Stimulated activated CD4-positive, alpha-beta T cell treated with anti-CD3 and anti-CD28 coated beads, Interleukin-4, amount 100 ng/mL, for 1 hour (primary cell): ENCODE measurements at regions not wholly inside any gene's neighbourhood (a gene's known extent, or its start where the extent isn't known, plus 50 kb on each side); places are given as distances from the start of the nearest gene placed in this dataset.
"Not testable (repeated sequence)": the region's sequence is repeated elsewhere in the genome, so short reads cannot be mapped to it uniquely, and the experiment has no call there.

Experiments
- DNase-seq: peaks from one replicate; pipeline ENCODE4 v3.0.0-alpha.2; 2020

DNA sequence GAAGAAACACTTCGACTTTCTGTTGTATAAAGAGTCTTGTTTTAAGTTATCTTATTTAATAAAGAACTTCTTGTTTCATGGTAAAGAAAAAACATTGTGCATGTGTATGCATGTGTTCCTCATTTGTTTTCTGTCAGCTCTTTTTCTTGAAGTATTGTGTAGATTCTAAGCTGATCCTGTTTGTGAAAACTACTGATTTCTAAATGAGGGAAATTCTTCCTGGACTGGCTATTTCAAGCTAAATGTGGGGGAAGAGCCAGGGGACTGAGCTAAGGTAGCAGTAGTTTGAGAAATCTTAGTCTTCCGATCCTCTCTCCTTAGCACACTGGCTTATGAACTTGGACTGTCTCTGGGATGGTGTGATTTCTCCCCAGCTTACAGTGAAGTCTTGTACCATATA, 56.4 kb upstream of the RBMS1 start:
- DNase-seq: no peak

GRCh38 chr2:160551259-160551658, 57.7 kb upstream of the RBMS1 start:
- DNase-seq: no peak

DNA sequence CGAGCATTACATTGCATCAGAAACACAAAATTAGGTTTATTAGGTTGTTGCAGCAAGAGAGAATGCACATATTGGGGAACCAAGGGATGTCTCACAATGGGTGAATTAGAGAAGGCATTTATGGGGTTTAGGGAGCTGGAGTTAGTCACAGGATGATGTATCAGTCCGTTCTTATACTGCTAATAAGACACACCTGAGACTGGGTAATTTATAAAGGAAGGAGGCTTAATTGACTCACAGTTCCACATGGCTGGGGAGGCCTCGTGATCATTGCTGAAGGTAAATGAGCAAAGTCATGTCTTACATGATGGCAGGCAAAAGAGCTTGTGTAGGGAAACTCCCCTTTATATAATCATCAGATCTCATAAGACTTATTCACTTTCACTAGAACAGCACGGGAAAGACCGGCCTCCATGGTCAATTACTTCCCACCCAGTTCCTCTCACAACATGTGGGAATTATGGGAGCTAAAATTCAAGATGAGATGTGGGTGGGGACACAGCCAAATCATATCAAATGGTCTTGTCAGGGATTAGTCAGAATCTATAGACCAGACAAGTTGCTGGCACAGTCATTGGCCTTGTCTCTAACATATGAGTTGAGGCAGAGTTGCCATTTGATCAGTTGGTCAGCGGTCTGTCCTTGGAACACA, 61.9 kb upstream of the RBMS1 start:
- no peak for DNase-seq

DNA sequence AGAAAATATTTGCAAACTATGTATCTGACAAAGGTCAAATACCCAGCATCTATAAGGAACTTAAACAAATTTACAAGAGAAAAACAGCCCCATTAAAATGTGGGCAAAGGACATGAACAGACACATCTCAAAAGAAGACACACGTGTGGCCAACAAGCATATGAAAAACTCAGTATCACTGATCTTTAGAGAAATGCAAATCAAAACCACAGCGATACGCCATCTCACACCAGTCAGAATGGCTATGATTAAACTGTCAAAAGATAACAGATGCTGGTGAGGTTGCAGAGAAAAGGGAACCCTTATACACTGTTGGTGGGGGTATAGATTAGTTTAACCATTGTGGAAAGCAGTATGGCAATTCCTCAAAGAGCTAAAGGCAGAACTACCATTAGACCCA, 64.3 kb upstream of the RBMS1 start:
- no peak for DNase-seq

DNA sequence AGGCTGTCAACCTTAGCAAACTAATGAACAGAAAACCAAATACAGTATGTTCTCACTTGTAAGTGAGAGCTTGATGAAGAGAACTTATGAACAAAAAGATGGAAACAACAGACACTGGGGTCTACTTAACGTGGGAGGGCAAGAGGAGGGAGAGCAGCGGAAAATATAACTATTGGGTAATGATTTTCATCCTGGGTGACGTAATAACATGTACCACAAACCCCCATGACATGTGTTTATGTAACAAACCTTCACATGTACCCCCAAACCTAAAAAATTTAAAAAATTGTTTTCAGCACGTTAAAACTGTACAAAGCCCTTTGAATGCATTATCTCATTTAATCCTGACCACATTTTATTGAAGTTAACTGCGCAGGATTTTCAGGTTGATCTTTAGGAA, 64.9 kb upstream of the RBMS1 start:
- no peak for DNase-seq

GRCh38 chr2:160561551-160562295, 68.1 kb upstream of the RBMS1 start:
- DNase-seq: no peak

- DNase-seq: no peak
Observed at GRCh38 chr2:160562730-160563129, 69.1 kb upstream of the RBMS1 start.

DNA sequence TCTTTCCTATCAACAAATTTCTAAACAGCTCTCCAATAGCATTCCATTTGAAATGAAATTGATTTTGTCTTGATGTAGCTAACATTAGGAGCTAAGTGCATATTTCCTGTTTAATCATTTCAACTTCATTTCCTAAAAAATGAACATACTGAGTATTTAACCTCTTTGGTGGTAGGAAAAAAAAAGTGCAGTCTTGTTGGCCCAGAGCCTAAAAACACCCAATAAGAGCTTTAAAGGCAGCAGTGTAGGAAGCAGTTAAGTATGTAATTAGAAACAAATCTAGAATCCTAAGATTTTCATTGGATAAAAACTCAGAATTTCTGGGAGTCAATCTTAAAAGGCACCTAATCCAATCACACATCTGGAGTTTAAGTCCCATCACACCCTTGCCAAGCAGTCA, 71.0 kb upstream of the RBMS1 start:
- DNase-seq: no peak

- no peak for DNase-seq
Observed at GRCh38 chr2:160565099-160565845, 71.7 kb upstream of the RBMS1 start.

DNA sequence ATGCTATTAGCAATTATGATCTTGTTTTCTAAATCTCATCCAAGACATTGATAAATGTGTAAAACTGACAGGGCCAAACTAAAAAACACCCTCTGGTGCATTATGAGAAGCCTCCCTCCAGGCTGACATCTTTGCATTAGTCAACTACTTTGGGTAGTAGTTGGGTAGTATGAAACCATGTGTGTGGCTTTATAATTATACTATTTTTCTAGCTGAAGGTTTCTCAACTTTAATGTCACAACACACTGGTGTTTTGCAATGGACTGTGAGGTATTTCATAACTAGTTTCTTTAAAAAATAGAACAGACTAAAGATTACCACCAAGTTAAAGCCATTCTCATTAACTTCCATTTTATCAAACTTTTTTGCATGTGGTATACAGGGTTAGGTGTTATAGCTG, 73.1 kb upstream of the RBMS1 start:
- no peak for DNase-seq

GRCh38 chr2:160568856-160569255, 75.2 kb upstream of the RBMS1 start:
- DNase-seq: no peak

GRCh38 chr2:160570376-160570775, 76.8 kb upstream of the RBMS1 start:
- DNase-seq: no peak

- DNase-seq: no peak
Observed at GRCh38 chr2:160574468-160575140, 81.0 kb upstream of the RBMS1 start.

DNA sequence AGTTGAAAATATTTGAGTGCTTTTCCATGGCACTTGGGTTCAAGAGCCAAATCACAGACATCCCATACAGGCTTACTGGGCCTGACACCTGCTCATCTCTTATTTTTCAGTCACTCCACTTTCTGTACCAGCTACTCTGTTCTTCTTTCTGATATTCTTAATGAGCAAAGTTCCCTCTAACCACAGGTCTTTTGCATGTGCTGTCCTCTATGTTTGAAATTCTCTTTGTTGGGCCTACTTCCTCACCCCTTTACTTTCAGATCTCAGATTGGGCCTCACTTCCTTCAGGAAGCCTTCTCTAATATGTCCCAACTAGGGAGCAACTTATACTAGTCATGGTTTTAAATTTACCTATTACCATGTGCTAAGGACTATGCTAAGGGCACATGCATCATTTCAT, 81.8 kb upstream of the RBMS1 start:
- DNase-seq: no peak

DNA sequence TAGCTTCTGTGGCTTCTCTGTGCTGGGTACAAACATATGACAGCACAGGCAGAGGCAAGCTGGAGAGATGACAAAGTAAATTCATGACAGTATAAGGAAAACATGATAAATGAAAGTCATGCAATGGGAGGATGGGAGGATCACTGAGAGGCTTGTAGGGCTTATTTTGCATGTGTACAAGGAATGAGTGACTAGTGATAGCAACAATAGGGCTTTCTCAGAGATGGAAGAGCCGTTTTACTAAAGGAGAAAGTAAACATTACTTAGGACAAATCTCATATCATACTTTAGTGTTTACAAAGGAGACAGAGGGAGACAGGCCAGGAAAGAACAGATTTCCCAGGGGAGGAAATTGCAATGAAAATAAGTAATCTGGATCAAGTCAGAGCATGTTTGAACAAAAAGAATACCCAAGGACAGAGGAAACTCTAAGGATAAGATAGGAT, 82.5 kb upstream of the RBMS1 start:
- no peak for DNase-seq

DNA sequence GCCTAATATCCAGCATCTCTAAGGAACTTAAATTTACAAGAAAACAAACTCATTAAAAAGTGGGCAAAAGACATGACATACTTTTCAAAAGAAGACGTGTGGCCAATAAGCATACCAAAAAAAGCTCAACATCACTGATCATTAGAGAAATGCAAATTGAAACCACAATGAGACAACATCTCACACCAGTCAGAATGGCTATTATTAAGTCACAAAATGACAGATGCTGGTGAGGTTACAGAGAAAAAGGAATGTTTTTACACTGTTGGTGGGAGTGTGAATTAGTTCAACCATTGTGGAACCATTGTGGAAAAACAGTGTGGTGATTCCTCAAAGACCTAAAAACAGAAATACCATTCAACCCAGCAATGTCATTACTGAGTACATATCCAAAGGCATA, 83.5 kb upstream of the RBMS1 start:
- DNase-seq: not testable (repeated sequence)

- DNase-seq: no peak
Observed at GRCh38 chr2:160581035-160581434, 87.4 kb upstream of the RBMS1 start.

DNA sequence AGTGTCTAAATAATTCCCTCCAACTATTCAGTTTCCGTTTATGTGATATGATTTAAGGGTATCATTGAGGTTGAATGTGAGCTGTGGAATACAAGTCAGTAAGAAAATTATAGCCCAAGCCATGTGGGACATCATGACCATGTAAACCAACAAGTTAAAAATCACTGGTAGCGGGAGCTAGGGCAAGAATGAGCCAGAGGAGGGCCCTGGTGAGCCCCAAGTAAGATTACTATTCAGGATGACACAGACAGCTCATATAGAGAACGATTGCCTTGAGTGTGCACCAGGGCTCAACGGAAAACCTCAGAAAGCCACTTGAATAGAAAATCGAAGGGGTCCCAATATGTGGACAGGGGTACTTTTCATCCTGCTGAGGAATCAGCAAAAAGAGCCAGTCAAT, 87.8 kb upstream of the RBMS1 start:
- DNase-seq: no peak

DNA sequence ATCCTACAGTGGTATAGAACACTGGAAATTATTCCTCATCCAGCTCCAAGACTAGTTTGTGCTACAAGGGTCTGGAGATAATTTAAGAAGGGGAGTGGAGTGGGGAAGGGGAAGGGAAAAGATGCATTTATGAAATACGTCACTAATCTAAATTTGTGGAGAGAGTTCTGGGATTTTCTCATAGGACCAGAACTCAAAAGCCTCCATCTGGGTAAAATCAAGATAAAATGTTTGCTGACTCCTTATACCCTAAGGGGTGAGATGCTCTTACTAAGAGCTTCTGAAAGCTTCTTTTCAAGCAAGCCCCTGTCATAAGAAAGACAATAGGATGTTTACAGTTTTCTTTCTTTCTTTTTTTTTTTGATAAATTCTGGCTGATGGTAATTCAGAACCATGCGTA, 88.5 kb upstream of the RBMS1 start:
- DNase-seq: no peak

DNA sequence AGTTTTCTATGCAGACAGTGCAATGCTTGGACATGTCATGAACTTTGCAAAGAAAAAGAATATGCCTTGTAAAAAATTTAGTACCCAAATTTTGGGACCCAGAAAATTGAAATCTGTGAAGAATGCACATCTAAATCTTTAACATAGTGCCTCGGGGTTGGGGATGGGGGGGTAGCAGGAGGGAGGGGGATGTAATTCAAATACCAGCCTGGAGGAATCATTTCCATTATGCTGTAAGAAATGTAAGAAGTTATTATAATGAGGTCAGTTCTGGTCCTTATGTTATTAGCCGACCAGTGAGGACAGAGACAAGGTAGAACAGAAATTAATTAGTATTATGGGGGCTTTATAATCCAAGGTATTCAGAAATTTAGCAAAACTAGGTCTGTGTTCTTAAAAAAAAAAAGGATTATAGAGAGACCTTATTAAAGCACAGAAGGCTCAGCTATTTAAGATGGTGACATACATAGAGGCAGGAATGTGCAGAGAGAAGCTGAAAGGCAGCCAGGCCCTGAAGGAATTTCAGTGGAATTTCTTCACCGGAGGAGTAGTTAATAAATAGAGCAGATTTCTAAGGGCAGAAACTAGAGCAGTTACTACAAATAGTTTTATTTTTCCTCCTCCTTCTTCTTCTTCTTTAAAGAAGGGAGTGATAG, 89.0 kb upstream of the RBMS1 start:
- no peak for DNase-seq

- no peak for DNase-seq
Observed at GRCh38 chr2:160583146-160583535, 89.5 kb upstream of the RBMS1 start.

- no peak for DNase-seq
Observed at GRCh38 chr2:160583813-160584537, 90.4 kb upstream of the RBMS1 start.
